ENCODE measurements at regions not wholly inside any gene's neighbourhood (a gene's known extent, or its start where the extent isn't known, plus 50 kb on each side); places are given as distances from the start of the nearest gene placed in this dataset.
A peak's percentile ranks its signal among the peaks of the same experiment; 100 is the strongest.
"Not testable (repeated sequence)": the region's sequence is repeated elsewhere in the genome, so short reads cannot be mapped to it uniquely, and the experiment has no call there.

- no peak for DNase-seq
Measured at GRCh38 chr14:26655128-26655527, 57.3 kb upstream of the NOVA1 start.

GRCh38 chr14:26663506-26663905 lies 65.7 kb upstream of the NOVA1 start:
- DNase-seq, result no peak

GRCh38 chr14:26678732-26679420 lies 81.0 kb upstream of the NOVA1 start:
- DNase-seq, result not testable (repeated sequence)

GRCh38 chr14:26685401-26685800 lies 87.6 kb upstream of the NOVA1 start:
- no peak for DNase-seq

- no peak for DNase-seq
Measured at GRCh38 chr14:26687301-26687837, 89.5 kb upstream of the NOVA1 start.

GRCh38 chr14:26694521-26694920 lies 96.7 kb upstream of the NOVA1 start:
- DNase-seq, result no peak

GRCh38 chr14:26702721-26703230 lies 104.9 kb upstream of the NOVA1 start:
- DNase-seq, result peak; percentile 29

GRCh38 chr14:26703686-26704366 lies 106.0 kb upstream of the NOVA1 start:
- no peak for DNase-seq

- DNase-seq, result no peak
Measured at GRCh38 chr14:26707234-26707633, 109.4 kb upstream of the NOVA1 start.

- DNase-seq, result no peak
Measured at GRCh38 chr14:26709019-26709418, 111.2 kb upstream of the NOVA1 start.

- no peak for DNase-seq
Measured at GRCh38 chr14:26719514-26719913, 121.7 kb upstream of the NOVA1 start.

- DNase-seq, result no peak
Measured at GRCh38 chr14:26722258-26722657, 124.4 kb upstream of the NOVA1 start.

- DNase-seq, result no peak
Measured at GRCh38 chr14:26729851-26730250, 132.0 kb upstream of the NOVA1 start.

GRCh38 chr14:26730929-26731618 lies 133.2 kb upstream of the NOVA1 start:
- no peak for DNase-seq

GRCh38 chr14:26735811-26736210 lies 138.0 kb upstream of the NOVA1 start:
- DNase-seq, result no peak

GRCh38 chr14:26738571-26738970 lies 140.7 kb upstream of the NOVA1 start:
- DNase-seq, result peak; percentile 1

- DNase-seq, result peak; percentile 1
Measured at GRCh38 chr14:26741711-26742212, 143.9 kb upstream of the NOVA1 start.

GRCh38 chr14:26743284-26743683 lies 145.5 kb upstream of the NOVA1 start:
- DNase-seq, result no peak

- no peak for DNase-seq
Measured at GRCh38 chr14:26744903-26745302, 147.1 kb upstream of the NOVA1 start.

- no peak for DNase-seq
Measured at GRCh38 chr14:26761532-26761931, 163.7 kb upstream of the NOVA1 start.

GRCh38 chr14:26765301-26765700 lies 167.5 kb upstream of the NOVA1 start:
- no peak for DNase-seq

GRCh38 chr14:26765768-26766520 lies 168.1 kb upstream of the NOVA1 start:
- DNase-seq, result peak; percentile 88
